ENCODE measurements at regions not wholly inside any gene's neighbourhood (a gene's known extent, or its start where the extent isn't known, plus 50 kb on each side); places are given as distances from the start of the nearest gene placed in this dataset.

DNA sequence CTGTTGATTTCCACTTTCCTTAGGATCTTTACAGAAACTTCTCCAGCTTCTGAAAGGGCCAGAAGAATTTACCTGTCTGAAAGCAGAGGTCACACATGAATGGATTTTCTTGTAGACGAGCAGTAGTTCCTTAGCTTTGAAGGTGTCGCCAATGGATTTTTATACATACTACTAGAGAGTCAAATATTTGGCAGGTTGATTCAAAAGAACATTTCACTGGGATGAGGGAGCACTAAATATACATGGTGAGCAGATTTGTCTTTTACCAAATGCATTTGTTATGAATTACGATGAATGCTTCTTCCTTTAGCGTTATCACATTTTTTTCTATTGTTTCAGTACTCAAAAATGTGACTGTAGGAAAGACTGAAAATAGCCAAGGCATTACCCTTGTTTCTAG is 162.3 kb downstream of the PAX1 start:
- H3K36me3 ChIP-seq (ENCODE audit: control insufficient read depth, insufficient read depth, low read length), result no peaks in the 10 kb centered on the region
- no peak for DNase-seq (ENCODE audit: low read depth)
- TF ChIP-seq, protein P1, sequence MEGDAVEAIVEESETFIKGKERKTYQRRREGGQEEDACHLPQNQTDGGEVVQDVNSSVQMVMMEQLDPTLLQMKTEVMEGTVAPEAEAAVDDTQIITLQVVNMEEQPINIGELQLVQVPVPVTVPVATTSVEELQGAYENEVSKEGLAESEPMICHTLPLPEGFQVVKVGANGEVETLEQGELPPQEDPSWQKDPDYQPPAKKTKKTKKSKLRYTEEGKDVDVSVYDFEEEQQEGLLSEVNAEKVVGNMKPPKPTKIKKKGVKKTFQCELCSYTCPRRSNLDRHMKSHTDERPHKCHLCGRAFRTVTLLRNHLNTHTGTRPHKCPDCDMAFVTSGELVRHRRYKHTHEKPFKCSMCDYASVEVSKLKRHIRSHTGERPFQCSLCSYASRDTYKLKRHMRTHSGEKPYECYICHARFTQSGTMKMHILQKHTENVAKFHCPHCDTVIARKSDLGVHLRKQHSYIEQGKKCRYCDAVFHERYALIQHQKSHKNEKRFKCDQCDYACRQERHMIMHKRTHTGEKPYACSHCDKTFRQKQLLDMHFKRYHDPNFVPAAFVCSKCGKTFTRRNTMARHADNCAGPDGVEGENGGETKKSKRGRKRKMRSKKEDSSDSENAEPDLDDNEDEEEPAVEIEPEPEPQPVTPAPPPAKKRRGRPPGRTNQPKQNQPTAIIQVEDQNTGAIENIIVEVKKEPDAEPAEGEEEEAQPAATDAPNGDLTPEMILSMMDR (IDR thresholded peaks at IDR 0.05; ENCODE audit: insufficient read depth, low read length, severe bottlenecking), result no peak
- H3K27me3 ChIP-seq (ENCODE audit: control insufficient read depth, insufficient read depth, low read length), result no peaks in the 10 kb centered on the region
- FAIRE-seq, result no peak
- H3K4me3 ChIP-seq (ENCODE audit: low read depth, low read length), result no peak overlapping the region

DNA sequence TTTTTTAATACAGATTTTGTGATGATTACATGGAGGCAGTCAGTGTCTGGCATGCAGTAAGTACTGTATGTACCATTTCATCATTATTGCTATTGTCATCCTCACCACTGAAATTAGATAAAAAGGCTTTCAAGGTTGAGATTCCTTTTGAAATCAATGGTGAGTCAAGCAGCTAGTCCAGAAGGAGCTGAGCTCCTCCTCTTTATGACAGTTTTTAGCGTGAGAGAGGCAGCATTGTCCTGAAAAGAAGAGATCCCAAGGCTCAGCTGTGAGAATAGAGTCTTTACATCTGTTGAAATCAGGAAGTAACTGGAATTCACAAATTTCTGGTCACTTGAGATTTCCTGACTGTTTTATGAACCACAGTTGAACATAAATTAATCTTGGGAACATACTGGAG is 161.9 kb downstream of the PAX1 start:
- TF ChIP-seq, protein P1 (IDR thresholded peaks at IDR 0.05; ENCODE audit: insufficient read depth, low read length, severe bottlenecking), result no peak
- FAIRE-seq, result no peak
- no peaks in the 10 kb centered on the region for H3K27me3 ChIP-seq (ENCODE audit: control insufficient read depth, insufficient read depth, low read length)
- no peaks in the 10 kb centered on the region for H3K36me3 ChIP-seq (ENCODE audit: control insufficient read depth, insufficient read depth, low read length)
- no peak for DNase-seq (ENCODE audit: low read depth)
- no peak overlapping the region for H3K4me3 ChIP-seq (ENCODE audit: low read depth, low read length)

GRCh38 chr20:21862956-21863355 is 157.5 kb downstream of the PAX1 start:
- Histone ChIP-seq H3K4me3 (ENCODE audit: low read depth, low read length) (no peak overlapping the region), H3K36me3 (ENCODE audit: control insufficient read depth, insufficient read depth, low read length) (no peaks in the 10 kb centered on the region), H3K27me3 (ENCODE audit: control insufficient read depth, insufficient read depth, low read length) (no peaks in the 10 kb centered on the region)
- FAIRE-seq, result no peak
- TF ChIP-seq, protein P1 (IDR thresholded peaks at IDR 0.05; ENCODE audit: insufficient read depth, low read length, severe bottlenecking), result no peak
- DNase-seq (ENCODE audit: low read depth), result no peak

DNA sequence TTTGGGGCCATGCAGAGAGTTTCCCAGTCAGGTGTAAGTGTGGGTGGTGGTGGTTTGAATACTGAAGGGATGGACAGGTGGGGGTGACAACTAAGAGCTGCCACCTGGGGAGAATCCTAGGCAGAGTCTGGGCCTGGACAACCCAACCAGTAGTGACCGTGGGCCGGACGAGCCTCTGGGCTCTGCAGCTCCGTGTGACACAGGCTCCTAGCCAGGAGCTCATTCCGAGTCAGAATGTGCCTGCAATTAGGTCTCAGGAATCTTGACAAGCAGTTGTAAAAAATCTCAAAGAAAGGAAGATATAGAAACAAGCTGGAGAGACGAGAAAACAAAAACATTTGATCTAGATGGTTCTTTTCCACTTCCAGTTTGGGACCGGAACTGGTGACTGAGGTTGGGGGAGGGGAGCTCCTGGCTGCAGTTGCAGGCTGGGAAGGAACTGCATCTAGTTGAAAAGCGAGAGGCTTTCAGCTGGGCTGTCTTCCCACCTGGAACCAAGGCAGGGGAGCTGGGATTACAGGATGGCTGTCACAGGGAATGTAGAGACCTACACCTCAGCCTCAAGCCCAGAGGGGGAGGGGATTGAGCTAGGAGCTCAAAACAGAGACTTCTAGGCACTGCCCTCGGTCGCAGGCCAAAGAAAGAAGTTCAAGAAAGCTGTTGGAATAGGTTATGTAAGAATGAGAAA is 156.9 kb downstream of the PAX1 start:
- FAIRE-seq (peak; percentile 75), DNase-seq (ENCODE audit: low read depth) (no peak)
- Histone ChIP-seq H3K27me3 (ENCODE audit: control insufficient read depth, insufficient read depth, low read length) (no peaks in the 10 kb centered on the region), H3K36me3 (ENCODE audit: control insufficient read depth, insufficient read depth, low read length) (no peaks in the 10 kb centered on the region), H3K4me3 (ENCODE audit: low read depth, low read length) (no peak overlapping the region)
- TF ChIP-seq, protein P1 (IDR thresholded peaks at IDR 0.05; ENCODE audit: insufficient read depth, low read length, severe bottlenecking), result no peak

DNA sequence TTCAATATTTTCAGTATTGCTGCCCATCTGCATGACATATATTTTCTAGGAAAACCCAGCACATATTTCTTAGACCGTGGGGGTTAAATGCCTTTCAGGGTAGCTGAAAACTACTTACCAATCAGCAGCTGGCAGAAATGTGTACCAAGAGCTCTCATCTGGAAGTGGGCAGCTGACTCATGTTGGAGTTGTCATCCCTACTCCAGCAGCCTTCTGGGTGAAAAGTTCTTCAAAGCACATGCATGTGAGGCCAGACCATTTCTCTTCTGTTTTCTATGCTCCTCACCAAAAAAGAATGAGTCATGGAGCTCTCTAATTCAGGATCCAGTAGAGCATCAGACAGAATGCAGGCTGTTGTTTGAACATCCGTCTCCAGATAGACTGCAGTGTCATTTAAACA is 135.5 kb downstream of the PAX1 start:
- TF ChIP-seq, protein P1 (IDR thresholded peaks at IDR 0.05; ENCODE audit: insufficient read depth, low read length, severe bottlenecking), result no peak
- no peak overlapping the region for H3K4me3 ChIP-seq (ENCODE audit: low read depth, low read length)
- FAIRE-seq (no peak), DNase-seq (ENCODE audit: low read depth) (no peak)
- H3K27me3 ChIP-seq (ENCODE audit: control insufficient read depth, insufficient read depth, low read length), result no peaks in the 10 kb centered on the region
- no peaks in the 10 kb centered on the region for H3K36me3 ChIP-seq (ENCODE audit: control insufficient read depth, insufficient read depth, low read length)

DNA sequence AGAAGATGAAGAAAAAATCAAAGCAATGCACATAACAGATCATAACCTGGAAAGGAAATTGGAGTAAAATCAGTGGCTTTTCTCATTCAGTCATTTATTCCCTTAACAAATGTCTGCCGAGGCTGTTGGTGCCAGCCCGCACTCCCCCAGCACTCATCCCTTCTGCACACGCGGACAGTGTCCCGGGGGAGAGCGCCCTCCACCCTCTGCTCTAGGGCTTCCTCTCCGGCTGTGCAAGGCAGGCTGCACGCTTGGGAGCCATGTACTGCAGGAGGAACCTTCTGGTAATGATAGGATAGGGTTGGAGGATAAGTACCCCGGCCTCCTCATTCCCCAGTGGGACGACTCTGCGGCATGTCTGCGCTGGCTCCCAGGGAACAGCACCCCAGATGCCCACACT is 134.5 kb downstream of the PAX1 start:
- TF ChIP-seq, protein P1 (IDR thresholded peaks at IDR 0.05; ENCODE audit: insufficient read depth, low read length, severe bottlenecking), result no peak
- Histone ChIP-seq H3K4me3 (ENCODE audit: low read depth, low read length) (no peak overlapping the region), H3K27me3 (ENCODE audit: control insufficient read depth, insufficient read depth, low read length) (no peaks in the 10 kb centered on the region), H3K36me3 (ENCODE audit: control insufficient read depth, insufficient read depth, low read length) (no peaks in the 10 kb centered on the region)
- FAIRE-seq, result no peak
- no peak for DNase-seq (ENCODE audit: low read depth)
